ENCODE measurements at regions not wholly inside any gene's neighbourhood (a gene's known extent, or its start where the extent isn't known, plus 50 kb on each side); places are given as distances from the start of the nearest gene placed in this dataset.

DNA sequence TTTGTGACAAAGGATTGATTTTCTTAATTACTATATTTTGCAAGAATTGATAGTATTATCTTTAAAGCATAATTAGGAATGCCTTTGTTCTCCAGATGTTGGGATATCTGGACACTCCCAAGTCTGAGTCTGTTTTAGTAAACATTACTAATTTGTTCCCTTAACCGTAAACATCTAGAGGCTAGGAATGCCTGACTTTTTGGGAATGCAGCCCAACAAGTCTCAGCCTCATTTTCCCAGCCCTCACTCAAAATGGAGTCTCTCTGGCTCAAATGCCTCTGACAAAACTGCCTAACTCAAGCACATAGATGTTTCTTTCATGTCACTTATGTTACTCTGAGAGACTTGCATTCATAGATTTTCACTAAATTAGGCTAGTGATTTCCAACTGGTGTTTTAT is 297.0 kb upstream of the CLNK start:
- Histone ChIP-seq H3K4me3 (no peak overlapping the region), H3K27me3 (no peaks in the 10 kb centered on the region), H3K27ac (no peak overlapping the region), H3K4me1 (peaks cover 0 to 4% (median 0%) of the 10 kb centered on the region in 4 donors), H3K36me3 (no peaks in the 10 kb centered on the region), H3K9me3 (no peaks in the 10 kb centered on the region)
- no peak for TF ChIP-seq CTCF (IDR thresholded peaks at IDR 0.05)
- no peak for TF ChIP-seq POLR2A (IDR thresholded peaks at IDR 0.05)
- no peak for DNase-seq

DNA sequence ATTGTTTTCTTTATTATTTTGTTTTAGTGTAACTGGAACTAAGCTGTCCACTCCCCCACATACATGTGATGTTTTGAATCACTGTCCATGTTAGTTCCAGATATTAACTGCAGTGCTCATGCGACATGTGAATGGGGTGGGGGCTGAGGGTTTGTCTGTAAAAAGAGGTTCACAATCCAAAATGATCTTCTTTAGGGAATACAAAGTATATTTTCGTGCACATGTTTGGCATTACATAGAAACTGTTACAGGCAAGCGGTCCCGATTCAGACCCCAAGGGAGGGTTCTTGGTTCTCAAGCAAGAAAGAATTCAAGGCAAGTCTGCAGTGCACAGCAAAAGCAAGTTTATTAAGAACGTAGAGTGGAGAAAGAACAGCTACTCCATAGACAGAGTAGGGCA is 296.5 kb upstream of the CLNK start:
- no peak for DNase-seq
- H3K4me1 ChIP-seq = peaks cover 0 to 4% (median 0%) of the 10 kb centered on the region in 4 donors
- H3K4me3 ChIP-seq = no peak overlapping the region
- TF ChIP-seq CTCF (IDR thresholded peaks at IDR 0.05) = no peak
- TF ChIP-seq POLR2A (IDR thresholded peaks at IDR 0.05) = no peak
- H3K9me3 ChIP-seq = no peaks in the 10 kb centered on the region
- H3K36me3 ChIP-seq = no peaks in the 10 kb centered on the region
- H3K27ac ChIP-seq = no peak overlapping the region
- no peaks in the 10 kb centered on the region for H3K27me3 ChIP-seq

- H3K27ac ChIP-seq = no peak overlapping the region
- H3K27me3 ChIP-seq = no peaks in the 10 kb centered on the region
- H3K4me1 ChIP-seq = peaks cover 0 to 4% (median 0%) of the 10 kb centered on the region in 4 donors
- TF ChIP-seq POLR2A (IDR thresholded peaks at IDR 0.05) (no peak), CTCF (IDR thresholded peaks at IDR 0.05) (no peak)
- no peak overlapping the region for H3K4me3 ChIP-seq
- DNase-seq = no peak
- H3K36me3 ChIP-seq = no peaks in the 10 kb centered on the region
- no peaks in the 10 kb centered on the region for H3K9me3 ChIP-seq
These were observed 294.5 kb upstream of the CLNK start for GRCh38 chr4:10979032-10979431.

GRCh38 chr4:10977534-10977933 is 293.0 kb upstream of the CLNK start:
- H3K27ac ChIP-seq = no peak overlapping the region
- H3K36me3 ChIP-seq = no peaks in the 10 kb centered on the region
- no peaks in the 10 kb centered on the region for H3K27me3 ChIP-seq
- no peak for TF ChIP-seq POLR2A (IDR thresholded peaks at IDR 0.05)
- TF ChIP-seq CTCF (IDR thresholded peaks at IDR 0.05) = no peak
- no peaks in the 10 kb centered on the region for H3K9me3 ChIP-seq
- H3K4me1 ChIP-seq = peaks cover 0 to under 1% (median 0%) of the 10 kb centered on the region in 4 donors
- DNase-seq = peak in 1 of 3 donors; percentile 18
- H3K4me3 ChIP-seq = no peak overlapping the region

GRCh38 chr4:10974371-10974770 is 289.8 kb upstream of the CLNK start:
- Histone ChIP-seq H3K27ac (no peak overlapping the region), H3K4me3 (no peak overlapping the region), H3K27me3 (no peaks in the 10 kb centered on the region), H3K9me3 (no peaks in the 10 kb centered on the region), H3K36me3 (no peaks in the 10 kb centered on the region), H3K4me1 (no peaks in the 10 kb centered on the region)
- no peak for TF ChIP-seq POLR2A (IDR thresholded peaks at IDR 0.05)
- TF ChIP-seq CTCF (IDR thresholded peaks at IDR 0.05) = no peak
- no peak for DNase-seq

DNA sequence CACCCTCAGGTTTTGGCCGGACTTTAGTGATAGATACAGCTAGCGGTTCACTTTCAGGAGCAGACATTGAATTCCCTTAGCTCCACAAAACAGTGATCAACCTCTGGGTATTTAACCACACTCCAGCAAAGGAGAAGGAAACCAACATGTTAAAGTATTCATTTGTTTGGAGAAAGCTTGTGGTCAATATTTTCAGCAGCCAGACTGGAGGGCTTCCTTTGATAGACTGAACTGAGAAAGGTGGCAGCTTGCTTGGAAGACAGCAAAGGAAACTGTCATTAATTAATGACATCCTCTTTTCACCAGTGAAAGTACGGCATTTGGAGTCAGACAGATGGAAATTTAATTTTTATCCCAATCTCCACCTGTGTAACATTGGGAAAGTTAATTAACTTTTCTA is 289.1 kb upstream of the CLNK start:
- no peaks in the 10 kb centered on the region for H3K9me3 ChIP-seq

More for the DNA sequence above, 289.1 kb upstream of the CLNK start:
- Histone ChIP-seq H3K4me3 (no peak overlapping the region), H3K27ac (no peak overlapping the region), H3K36me3 (no peaks in the 10 kb centered on the region), H3K27me3 (no peaks in the 10 kb centered on the region), H3K4me1 (no peaks in the 10 kb centered on the region)
- TF ChIP-seq CTCF (IDR thresholded peaks at IDR 0.05) (no peak), POLR2A (IDR thresholded peaks at IDR 0.05) (no peak)
- DNase-seq = no peak
